NCI-H345 treated with DMSO at 0.1 percent for 48 hours (cell line): ENCODE measurements at regions not wholly inside any gene's neighbourhood (a gene's known extent, or its start where the extent isn't known, plus 50 kb on each side); places are given as distances from the start of the nearest gene placed in this dataset.
"Not testable (repeated sequence)": the region's sequence is repeated elsewhere in the genome, so short reads cannot be mapped to it uniquely, and the experiment has no call there.

Experiments used
- DNase-seq: peaks from one replicate; lab custom pipeline; 2025; ENCODE audit not compliant: unreplicated experiment; lab: John Stamatoyannopoulos, UW

DNA sequence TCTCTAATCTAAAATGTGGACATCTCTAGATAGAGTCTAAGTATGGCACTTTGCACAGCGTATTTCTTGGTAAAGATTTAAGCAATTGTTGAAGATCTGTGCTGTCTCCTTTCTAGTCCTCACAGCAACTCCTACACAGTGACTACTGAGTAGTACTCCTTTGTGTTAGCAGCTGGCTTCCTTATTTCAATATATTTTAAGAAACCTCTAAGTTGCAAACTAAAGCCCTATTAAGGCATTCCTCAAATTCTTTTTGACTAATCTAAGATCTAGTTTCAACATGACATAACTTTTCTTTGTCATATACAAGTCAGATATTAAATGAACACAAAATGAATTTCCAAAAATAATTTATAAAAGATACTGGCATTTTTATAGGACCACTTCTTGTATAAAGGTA, 121.8 kb upstream of the DNAJC10 start:
- no peak for DNase-seq

DNA sequence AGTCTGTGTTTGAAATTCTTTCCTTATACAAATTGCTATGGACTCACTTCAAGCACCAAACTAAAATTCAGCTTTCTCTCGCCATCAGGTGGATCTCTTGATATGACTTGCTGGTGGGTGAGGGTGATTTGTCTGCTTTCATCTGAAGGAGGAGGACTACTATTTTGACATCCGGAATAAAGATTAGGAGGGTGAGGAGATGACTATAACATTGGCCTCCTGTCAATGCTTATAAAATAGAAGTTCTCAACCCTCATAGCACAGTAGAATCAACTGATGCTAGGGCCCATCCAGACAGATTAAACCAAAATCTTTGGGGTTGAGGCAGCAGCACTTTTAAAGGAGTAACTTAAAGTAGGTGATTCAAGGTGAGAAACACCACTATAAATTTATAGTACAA, 120.4 kb upstream of the DNAJC10 start:
- DNase-seq: no peak

DNA sequence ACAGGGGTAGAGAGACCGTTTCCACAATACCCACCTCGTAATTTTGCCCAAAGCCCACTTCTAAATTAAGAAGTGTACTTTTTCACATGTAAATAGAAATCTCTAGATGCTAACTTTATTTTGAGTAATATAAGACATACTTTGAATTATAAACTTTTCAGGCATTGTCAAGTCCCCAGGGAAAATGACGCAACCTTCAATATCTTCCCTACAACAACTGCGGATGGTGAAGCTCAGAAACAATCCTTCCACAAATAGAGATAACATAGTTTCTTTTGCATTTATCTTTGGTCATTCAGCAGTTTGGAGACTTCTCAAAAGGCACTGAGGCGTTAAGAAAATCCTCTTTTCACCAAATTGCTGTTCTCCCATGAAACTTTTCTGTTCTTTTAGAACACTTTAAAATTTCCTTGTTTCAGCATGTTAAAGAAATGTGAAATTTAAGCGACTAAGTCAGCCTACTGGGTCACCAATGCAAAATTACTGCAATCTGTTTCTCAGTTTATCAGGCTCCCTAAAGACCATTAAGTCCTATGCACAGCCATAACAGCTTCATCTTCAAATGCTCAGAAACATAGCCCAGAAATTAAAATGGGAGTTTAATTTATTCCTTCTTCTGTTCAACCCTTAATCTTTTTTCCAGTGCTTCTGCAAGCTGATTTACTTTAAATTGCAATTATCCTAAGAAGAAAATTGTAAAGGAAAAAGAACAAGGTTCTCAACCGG, 118.3 kb upstream of the DNAJC10 start:
- no peak for DNase-seq

DNA sequence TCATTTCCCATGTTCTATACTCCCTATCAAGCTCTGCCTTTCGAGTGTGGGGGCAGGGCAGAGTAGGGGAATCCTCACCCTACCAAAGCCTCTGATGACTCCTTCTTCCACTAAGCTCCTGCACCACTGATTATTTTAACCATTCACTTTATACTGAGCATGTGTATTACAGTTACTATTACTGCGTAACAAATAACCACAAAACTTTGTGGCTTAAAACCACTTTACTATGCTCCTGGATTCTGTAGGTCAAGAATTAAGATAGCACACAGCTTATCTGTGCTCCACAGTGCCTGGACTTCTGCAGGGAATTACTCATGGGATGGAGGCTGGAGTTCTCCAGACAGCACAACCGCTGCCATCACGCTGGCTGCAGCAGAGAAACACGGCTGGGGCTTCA, 117.4 kb upstream of the DNAJC10 start:
- no peak for DNase-seq

DNA sequence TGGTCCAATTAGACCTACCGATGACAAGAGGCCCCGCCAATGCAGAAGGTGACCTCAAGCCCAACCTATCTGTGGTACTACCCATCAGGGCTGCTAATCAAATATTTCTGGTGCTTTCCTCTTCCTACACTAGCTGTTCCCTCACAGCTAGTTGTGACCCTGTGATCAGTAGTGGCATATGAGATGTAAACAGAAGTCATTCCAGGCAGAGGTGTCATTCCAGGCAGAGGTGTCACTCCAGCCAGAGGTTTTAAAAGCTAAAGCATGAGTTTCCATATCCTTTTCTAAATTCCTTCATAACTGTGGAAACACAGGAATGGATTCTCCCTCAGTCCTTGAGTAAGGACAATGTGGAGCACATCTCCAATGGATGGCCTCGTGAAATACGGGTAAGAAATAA, 110.9 kb upstream of the DNAJC10 start:
- DNase-seq: no peak

DNA sequence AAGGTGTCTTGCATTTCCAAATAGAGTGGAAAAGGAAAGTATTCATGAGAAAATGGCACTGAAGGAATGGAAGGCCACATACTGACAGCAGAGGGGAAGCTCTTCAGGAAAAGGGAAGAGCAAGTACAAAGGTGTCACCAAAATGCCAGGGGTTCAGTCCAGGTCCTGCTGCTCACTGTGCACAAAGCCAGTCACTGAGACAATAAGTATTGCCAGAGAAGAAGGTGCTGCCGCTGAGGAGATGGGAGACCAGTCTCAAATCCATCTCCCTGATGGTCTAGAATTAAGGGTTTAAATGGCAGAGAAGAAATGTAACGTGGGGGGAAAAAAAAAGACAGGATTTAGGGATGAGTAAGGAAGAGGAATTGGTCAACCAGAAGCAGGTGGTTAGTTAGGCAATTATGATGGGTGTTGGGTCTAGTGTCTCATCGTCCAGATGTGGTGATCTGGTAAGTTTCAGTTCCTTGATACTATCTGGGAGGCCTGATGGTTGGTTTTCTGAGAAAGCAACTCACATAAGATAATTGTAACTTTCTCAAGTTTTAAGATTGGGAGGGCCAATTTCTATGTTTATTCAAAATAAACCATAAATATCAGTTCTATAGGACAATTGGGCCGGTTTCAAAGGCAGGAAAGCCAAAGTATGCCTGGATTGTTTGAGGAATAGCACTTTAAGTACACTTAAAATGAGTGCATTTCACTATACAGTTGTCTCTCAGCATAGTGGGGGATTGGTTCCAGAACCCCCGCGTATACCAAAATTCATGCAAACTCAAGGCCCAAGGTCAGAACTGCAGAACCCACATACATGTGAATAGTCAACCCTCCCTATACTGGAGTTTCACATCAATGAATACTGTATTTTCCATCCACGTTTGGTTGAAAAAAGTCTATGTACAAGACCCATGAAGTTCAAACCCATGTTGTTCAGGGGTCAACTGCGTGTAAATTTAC, 109.1 kb upstream of the DNAJC10 start:
- DNase-seq: no peak

DNA sequence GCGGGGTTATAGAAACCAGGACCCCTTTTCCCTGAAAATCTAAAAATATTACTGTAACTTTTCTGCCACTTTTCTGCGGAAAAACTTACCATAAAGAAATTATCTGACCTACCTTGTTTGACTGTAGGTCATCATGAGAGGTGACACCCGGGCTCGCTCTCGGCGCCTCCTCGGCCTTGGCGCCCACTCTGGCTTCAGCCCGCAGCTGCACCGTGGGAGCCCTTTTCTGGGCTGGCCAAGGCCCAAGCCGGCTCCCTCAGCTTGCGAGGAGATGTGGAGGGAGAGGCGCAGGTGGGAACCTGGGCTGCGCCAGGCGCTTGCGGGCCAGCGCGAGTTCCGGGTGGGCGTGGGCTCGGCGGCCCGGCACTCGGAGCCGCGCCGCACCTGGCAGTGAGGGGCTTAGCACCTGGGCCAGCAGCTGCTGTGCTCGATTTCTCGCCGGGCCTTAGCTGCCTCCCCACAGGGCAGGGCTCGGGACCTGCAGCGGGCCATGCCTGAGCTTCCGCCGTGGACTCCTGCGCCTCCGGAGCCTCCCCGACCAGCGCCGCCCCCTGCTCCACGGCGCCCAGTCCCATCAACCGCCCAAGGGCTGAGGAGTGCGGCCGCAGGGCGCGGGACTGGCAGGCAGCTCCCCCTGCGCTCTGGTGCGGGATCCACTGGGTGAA, 107.7 kb upstream of the DNAJC10 start:
- DNase-seq: no peak

DNA sequence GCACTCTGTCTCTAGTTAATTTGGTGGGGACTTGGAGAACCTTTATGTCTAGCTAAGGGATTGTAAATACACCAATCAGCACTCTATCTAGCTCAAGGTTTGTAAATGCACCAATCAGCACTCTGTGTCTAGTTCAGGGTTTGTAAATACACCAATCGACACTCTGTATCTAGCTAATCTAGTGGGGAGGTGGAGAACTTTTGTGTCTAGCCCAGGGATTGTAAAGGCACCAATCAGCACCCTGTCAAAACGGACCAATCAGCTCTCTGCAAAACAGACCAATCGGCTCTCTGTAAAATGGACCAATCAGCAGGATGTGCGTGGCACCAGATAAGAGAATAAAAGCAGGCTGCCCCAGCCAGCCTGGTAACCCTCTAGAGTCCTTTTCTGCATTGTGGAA, 107.1 kb upstream of the DNAJC10 start:
- not testable (repeated sequence) for DNase-seq

DNA sequence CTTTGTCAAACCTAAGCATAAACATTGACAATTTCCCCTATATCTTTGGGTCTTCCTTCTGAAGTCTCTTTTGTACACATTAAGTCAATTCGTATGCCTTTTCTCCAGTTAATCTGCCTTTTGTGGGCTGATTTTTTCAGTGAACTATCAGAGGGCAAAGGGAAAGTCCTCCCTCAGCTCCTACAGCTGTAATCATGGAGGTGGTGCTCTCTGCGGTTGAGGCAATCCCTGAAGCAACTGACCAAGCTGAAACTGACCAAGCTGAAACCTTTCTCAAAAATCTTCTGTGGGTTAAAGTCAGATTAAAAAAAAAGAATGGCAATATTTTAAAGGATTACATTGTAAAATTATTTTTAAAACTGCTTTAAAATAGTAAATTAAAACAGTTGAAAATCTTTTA, 105.8 kb upstream of the DNAJC10 start:
- DNase-seq: no peak

DNA sequence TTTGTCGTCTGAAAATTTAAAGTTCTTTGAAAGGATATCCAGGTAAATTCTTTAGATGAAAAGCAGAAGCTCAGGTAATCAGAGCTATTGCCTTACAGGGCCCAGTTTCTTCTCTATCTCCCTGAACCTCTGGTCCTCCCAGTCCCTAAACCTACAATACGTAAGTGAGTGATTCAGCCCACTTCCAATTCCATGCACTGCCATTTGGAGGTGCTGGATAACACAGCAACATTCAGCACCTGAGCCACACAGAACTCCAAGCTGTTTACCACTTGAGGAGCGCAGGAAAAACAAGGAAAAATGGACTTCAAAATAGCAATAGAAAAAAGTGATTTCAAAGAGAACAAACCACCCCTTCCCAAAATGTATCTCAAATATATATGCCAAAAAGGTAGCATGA, 105.0 kb upstream of the DNAJC10 start:
- no peak for DNase-seq

DNA sequence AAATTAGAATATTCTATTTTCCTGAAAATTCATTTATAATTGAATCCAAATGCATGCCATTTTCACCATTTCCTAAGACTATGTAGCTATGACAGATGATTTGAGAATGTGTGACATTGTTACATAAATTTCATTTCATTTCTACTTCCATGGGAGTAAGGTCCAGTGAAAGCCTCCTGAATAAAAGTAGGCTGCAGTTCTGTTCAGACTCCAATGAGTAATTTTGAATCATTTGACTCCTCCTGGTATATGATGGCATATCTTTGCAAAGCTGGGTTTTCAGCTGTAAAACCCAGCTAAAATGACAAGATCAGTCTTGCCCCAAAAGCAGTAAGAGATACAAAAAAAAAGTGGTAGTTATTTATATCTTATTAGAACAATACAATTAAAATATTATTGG, 101.0 kb upstream of the DNAJC10 start:
- no peak for DNase-seq

DNA sequence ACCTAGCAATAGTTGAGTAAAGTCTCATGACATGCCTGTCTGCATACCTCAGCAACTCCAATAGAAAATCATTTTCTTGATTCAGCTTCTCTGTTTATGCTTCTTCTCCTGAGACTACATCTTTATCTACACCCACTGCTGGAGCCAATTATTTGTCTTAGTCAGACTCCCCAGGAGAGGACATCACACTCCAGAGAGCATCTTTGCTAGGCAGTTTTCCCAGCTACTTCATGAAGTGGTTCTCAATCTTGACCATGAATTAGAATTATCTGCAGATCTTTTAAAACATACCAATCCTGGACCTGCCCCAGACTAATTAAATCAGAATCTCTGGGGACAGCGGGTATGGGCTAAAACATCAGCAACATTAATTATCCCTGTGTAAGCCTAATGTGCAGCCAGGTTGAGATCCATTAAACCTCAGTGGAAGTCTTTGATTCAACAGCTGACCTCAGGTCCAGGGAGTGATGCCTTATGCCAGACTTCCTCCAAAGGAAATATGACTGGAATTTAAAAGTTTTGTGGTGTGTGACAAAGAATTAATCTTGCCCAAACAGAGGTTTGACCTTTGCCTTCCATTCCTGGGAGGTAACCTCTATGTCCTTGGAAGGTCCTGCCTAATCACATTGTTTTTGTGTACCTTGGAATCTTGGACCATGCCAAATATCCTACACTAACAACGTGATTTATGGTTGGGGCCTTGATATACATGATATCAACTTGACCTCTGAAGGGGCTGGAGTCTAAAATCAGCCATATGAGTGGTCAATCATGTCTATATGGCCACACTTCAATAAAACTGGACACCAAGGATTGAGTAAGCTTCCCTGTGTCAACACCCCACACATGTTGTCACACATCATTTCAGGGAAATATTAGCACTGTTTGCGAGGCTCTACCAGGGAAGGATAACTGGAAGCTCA, 99.3 kb upstream of the DNAJC10 start:
- DNase-seq: no peak

DNA sequence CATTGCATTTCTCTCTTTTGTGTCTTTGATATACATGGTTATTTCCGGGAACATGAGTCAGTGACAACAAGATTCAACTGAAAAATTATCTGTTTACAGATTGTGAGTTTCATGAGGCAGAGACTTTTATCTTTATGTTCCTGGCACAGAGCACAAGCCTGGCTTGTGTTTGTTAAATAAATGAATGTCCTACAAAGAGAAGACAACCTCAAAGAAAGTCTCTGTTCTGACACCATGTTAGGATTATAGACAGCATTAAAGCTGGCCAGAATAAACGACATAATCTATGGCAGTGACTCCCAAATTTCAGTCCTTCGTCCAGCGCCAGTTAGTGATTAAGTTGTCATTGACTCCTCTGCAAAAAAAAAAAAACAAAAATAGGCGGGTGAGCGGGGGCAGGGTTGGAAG, 97.4 kb upstream of the DNAJC10 start:
- DNase-seq: no peak

DNA sequence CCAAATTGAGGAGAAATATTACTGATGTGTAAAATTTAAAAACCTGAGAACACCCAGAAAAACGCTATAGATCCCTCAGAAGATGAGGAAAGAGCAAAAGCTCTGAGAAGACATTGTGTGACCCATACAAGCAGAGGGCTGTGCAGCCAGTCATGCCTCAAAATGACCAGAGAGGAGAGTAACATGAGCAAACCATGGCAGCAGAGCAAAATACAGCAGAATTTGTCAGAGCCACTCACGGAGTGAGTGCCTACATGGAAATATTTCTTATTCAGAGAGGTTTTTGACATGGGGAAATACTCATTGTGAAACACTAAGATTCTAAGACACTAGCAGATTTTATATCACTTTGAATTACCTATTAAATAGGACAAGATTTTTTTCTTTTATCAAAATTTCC, 96.8 kb upstream of the DNAJC10 start:
- no peak for DNase-seq

DNA sequence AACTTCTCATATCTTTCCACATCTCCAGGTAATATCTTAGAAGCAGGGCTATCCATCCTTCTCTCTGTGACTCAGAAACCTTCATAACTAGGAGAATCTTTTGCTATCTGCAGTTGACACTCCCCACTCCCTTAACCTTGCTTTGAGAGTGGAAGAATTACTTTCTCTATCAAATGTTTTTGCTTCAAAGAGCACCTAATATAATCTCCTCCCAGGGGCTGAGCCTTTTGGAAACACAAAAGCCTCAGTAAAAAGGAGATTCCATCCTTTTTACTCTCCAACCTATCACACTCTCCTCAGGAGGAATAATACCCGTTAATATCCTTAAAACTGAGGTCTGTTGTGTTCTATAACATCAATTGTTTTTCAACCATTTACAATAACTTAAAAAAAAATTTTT, 94.9 kb upstream of the DNAJC10 start:
- no peak for DNase-seq

DNA sequence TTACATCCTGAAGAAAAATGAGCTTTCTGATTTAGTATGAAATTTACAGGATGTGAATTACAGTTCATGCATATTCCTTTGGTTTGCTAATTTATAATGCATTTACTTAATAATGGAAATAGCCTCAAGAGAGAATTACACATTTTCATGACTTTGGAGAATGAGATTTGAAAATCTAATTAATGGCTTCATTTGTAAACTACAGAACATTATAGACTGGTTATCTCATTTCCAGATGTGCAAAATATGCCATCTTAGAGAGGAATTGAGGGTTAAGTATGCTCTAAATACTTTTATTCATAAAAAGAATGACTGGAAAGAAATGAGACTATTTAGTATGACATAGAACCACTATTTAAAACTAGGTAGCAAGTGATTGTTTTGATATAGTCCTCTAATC, 94.2 kb upstream of the DNAJC10 start:
- DNase-seq: no peak

DNA sequence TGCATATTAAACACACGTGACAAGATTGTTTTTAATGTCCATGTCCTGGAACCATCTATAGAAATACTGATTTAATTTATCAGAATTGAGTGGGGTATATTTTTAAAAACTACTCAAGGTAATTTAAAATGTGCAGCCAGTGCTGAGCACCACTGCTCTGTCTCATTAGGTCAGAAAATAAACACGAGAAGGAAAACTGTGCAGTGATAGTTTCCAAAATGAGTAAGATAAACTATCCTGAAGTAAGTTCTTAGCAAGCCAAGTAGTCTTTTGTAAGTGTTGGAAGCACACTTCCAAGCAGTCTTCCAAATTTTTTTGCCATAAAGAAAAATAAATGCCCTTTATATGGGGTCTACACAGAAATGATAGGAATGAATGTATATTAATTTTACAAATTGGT, 93.8 kb upstream of the DNAJC10 start:
- DNase-seq: no peak

DNA sequence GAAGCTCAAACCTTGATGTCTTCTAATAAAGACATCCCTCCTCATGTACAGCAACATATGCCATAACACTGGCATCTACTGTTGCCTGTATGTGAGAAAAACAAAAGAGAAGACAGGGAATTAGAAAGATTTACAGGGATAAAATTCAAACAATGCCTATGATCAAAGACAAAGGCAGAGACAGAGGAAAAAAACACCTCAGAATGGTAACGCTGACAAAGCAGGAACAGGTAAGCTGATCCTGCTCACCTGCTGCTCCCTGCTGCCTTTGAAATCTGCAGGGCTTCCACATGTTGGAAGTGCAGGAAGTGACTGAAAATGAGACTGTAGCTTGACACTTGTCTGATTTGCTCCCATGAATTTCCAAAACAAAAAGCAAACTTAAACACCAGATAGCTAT, 90.2 kb upstream of the DNAJC10 start:
- peak; percentile 85 for DNase-seq

DNA sequence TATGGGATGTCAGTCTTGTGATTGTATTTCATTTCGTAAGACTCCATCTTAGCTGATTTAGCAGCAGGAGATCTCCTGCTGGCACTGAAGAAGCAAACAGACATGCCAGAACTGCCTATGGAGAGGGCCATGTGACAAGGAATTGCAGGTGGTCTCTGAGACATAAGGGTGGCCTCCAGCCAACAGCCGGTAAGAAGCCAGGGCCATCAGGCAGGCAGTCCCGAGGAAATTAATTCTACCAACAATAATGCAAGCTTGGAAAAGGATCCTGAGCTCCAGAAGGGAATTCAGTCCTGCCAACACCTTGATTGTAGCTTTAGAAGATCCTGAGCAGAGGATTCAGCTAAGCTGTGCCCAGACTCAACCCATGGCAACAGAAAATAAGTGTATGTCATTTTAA, 87.1 kb upstream of the DNAJC10 start:
- DNase-seq: no peak

DNA sequence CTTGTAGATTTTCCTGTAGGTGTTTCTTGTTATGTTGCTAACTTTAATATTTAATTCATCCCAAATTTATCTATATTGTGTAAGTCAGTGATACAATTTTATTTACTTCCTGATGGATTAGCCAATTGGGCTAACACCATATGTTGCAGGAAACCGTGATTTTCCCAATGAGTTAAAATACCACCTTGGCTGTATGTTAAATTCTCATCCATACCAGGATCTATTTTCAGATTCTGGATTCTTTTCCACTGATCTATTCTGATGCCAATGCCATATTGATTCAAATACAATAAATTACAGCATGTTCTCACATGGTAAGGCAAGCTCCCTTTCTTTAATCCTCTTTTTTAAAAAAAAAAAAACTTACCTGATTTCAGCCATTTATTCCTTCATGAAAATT, 85.8 kb upstream of the DNAJC10 start:
- DNase-seq: no peak

DNA sequence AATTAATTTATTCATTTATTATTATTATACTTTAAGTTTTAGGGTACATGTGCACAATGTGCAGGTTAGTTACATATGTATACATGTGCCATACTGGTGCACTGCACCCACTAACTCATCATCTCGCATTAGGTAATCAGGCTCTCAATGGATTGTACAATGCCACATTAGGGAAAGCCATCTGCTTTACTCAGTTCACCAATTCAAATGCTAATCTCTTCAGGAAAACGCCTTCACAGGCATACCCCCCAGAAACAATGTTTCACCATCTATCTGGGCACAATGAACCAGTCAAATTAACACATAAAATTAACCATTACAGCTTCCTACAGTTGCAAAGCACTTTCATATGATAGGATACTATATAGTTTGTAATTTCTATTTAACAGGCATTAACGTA, 84.8 kb upstream of the DNAJC10 start:
- no peak for DNase-seq
